PC-9 (cell line): ENCODE measurements at regions not wholly inside any gene's neighbourhood (a gene's known extent, or its start where the extent isn't known, plus 50 kb on each side); places are given as distances from the start of the nearest gene placed in this dataset.

ENCODE experiments used
- BruUV-seq: library from RNA; stranded (reverse); fragments of 400-500 nt; replicated peaks from 2 replicates; lab custom pipeline; 2021; lab: Mats Ljungman, UMichigan
- CTCF ChIA-PET: fragments of 300-600 bp; sonication (Branson Sonifier 250); formaldehyde crosslinking; loops from one replicate; lab custom pipeline; 2022; ENCODE audit warnings: antibody characterized with exemption; lab: Charles Lee
- POLR2A ChIA-PET: fragments of 300-600 bp; sonication (Branson Sonifier 250); formaldehyde crosslinking; loops from one replicate; lab custom pipeline; 2022; ENCODE audit warnings: antibody characterized with exemption; ENCODE audit not compliant: unreplicated experiment; lab: Charles Lee
- DNase-seq, 2 experiments: peaks; one replicate each; pipeline versions ENCODE4 v3.0.0 to v3.0.0-alpha.2; 2015 to 2022; ENCODE audit warnings: mixed read lengths in 1 of 2
- H2AFZ ChIP-seq: fragments of 200-600 bp; sonication (generic); 2 replicates; pipeline ENCODE4 v1.8.1; 2017; ENCODE audit warnings: antibody characterized with exemption
- H3F3A ChIP-seq: fragments of 200-600 bp; sonication (generic); 2 replicates; pipeline ENCODE4 v1.8.1; 2017; ENCODE audit warnings: antibody characterized with exemption, mild to moderate bottlenecking, low read depth; ENCODE audit not compliant: insufficient read depth
- H3K27ac ChIP-seq: fragments of 200-600 bp; sonication (generic); 2 replicates; pipeline ENCODE4 v1.6.1; 2016; ENCODE audit warnings: mixed run types
- H3K27me3 ChIP-seq: fragments of 200-600 bp; sonication (generic); 2 replicates; pipeline ENCODE4 v1.6.1; 2016; ENCODE audit warnings: low read depth, mixed run types; ENCODE audit not compliant: insufficient read depth
- H3K36me3 ChIP-seq: fragments of 200-600 bp; sonication (generic); 2 replicates; pipeline ENCODE4 v1.6.1; 2016; ENCODE audit warnings: low read depth, mixed run types
- H3K4me1 ChIP-seq: fragments of 200-600 bp; sonication (generic); replicated peaks from 2 replicates; pipeline ENCODE4 v1.6.1; 2016; ENCODE audit warnings: mixed run types; ENCODE audit not compliant: insufficient read depth
- H3K4me2 ChIP-seq: fragments of 200-600 bp; sonication (generic); 2 replicates; pipeline ENCODE4 v1.6.1; 2017; ENCODE audit warnings: mixed run types
- H3K4me3 ChIP-seq: fragments of 200-600 bp; sonication (generic); 2 replicates; pipeline ENCODE4 v1.6.1; 2016; ENCODE audit warnings: mixed run types
- H3K79me2 ChIP-seq: fragments of 200-600 bp; sonication (generic); 2 replicates; pipeline ENCODE4 v1.6.1; 2017; ENCODE audit warnings: low read depth, mixed run types
- H3K9me2 ChIP-seq: fragments of 200-600 bp; sonication (generic); 2 replicates; pipeline ENCODE4 v1.8.1; 2017; ENCODE audit warnings: mild to moderate bottlenecking; ENCODE audit not compliant: insufficient read depth
- H3K9me3 ChIP-seq: fragments of 200-600 bp; sonication (generic); 2 replicates; pipeline ENCODE4 v1.8.1; 2016; ENCODE audit warnings: low read depth; ENCODE audit not compliant: insufficient read depth
- H4K20me1 ChIP-seq: fragments of 200-600 bp; sonication (generic); 2 replicates; pipeline ENCODE4 v1.8.1; 2017; ENCODE audit not compliant: insufficient read depth
- EZH2 ChIP-seq: fragments of 200-600 bp; sonication (generic); IDR thresholded peaks from 2 replicates; pipeline ENCODE4 v1.8.0; 2017; ENCODE audit warnings: antibody characterized with exemption, low read depth
- intact Hi-C: fragments of 100-400 bp; cut with micrococcal nuclease; formaldehyde crosslinking; loops from one replicate; pipeline ENCODE4 v1.10.0; 2022; ENCODE audit not compliant: unreplicated experiment
- TF ChIP-seq, protein P1 (sequence below): fragments of 200-600 bp; sonication (generic); conservative IDR thresholded peaks from 2 replicates; pipeline ENCODE4 v1.6.1; 2017; ENCODE audit warnings: mixed run types, antibody characterized with exemption, mild to moderate bottlenecking, moderate library complexity

DNA sequence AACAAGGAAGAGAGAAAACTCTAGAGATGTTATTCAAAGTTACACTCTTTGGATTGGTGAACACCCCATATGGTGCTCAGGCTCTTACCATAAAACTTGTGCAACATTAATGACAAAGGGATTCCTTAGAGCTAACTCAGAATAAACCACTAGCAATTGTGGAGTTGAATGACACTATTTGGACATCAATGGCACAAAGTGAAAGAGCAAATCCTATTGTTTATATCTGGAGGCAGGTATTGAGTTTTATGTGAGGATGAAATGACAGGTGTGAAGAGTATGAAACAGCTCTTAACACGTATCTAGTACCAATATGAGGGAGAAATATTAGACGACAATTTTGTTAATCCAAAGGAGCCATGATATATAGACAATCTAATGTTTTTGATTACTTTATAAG lies 584.9 kb upstream of the PBX1 start:
- no peak overlapping the region for H3K4me2 ChIP-seq
- intact Hi-C loops: no loop called here
- no peaks in the 10 kb centered on the region for H3K27me3 ChIP-seq
- H4K20me1 ChIP-seq: no peaks in the 10 kb centered on the region
- H3K9me2 ChIP-seq: no peaks in the 10 kb centered on the region
- H2AFZ ChIP-seq: no peak overlapping the region
- no peaks in the 10 kb centered on the region for H3K9me3 ChIP-seq
- ChIA-PET CTCF (no interaction called here), POLR2A (no interaction called here)
- no TSS peak for BruUV-seq
- no peaks in the 10 kb centered on the region for H3K4me1 ChIP-seq
- H3K4me3 ChIP-seq: no peak overlapping the region
- no peaks in the 10 kb centered on the region for H3K36me3 ChIP-seq
- H3K27ac ChIP-seq: no peak overlapping the region
- TF ChIP-seq, protein P1, sequence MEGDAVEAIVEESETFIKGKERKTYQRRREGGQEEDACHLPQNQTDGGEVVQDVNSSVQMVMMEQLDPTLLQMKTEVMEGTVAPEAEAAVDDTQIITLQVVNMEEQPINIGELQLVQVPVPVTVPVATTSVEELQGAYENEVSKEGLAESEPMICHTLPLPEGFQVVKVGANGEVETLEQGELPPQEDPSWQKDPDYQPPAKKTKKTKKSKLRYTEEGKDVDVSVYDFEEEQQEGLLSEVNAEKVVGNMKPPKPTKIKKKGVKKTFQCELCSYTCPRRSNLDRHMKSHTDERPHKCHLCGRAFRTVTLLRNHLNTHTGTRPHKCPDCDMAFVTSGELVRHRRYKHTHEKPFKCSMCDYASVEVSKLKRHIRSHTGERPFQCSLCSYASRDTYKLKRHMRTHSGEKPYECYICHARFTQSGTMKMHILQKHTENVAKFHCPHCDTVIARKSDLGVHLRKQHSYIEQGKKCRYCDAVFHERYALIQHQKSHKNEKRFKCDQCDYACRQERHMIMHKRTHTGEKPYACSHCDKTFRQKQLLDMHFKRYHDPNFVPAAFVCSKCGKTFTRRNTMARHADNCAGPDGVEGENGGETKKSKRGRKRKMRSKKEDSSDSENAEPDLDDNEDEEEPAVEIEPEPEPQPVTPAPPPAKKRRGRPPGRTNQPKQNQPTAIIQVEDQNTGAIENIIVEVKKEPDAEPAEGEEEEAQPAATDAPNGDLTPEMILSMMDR: no peak
- no peak for TF ChIP-seq EZH2
- no peaks in the 10 kb centered on the region for H3F3A ChIP-seq
- no peaks in the 10 kb centered on the region for H3K79me2 ChIP-seq
- DNase-seq: no peak

DNA sequence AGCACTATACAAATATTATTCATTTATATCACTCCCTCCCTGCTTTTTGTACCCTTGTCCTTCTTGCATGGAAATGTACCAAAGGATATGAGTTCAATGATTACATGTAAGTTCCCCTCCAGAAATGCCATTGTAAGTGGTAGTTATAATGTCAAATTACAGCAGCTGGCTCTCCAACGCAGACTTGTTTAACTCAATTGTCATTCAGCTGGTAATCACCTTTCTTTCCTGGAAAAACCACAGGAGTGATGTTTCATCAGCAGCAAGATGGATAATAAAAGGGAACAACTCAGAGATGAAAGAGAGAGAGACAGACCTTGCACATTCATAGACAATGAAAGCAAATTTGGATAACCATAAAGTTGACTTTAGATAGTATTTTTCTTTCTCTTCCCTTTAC lies 578.6 kb upstream of the PBX1 start:
- Histone ChIP-seq H3K27ac (no peak overlapping the region), H3K9me2 (peaks cover 1% of the 10 kb centered on the region; the same call in 1 of the 2 replicates), H3K4me2 (no peak overlapping the region), H2AFZ (no peak overlapping the region), H3K4me1 (no peaks in the 10 kb centered on the region), H4K20me1 (no peaks in the 10 kb centered on the region), H3K4me3 (no peak overlapping the region), H3K27me3 (no peaks in the 10 kb centered on the region), H3F3A (no peaks in the 10 kb centered on the region), H3K9me3 (no peaks in the 10 kb centered on the region), H3K79me2 (no peaks in the 10 kb centered on the region), H3K36me3 (no peaks in the 10 kb centered on the region)
- BruUV-seq: no TSS peak
- no peak for DNase-seq
- ChIA-PET CTCF (no interaction called here), POLR2A (no interaction called here)
- intact Hi-C loops: no loop called here
- no peak for TF ChIP-seq EZH2
- TF ChIP-seq, protein P1: no peak

DNA sequence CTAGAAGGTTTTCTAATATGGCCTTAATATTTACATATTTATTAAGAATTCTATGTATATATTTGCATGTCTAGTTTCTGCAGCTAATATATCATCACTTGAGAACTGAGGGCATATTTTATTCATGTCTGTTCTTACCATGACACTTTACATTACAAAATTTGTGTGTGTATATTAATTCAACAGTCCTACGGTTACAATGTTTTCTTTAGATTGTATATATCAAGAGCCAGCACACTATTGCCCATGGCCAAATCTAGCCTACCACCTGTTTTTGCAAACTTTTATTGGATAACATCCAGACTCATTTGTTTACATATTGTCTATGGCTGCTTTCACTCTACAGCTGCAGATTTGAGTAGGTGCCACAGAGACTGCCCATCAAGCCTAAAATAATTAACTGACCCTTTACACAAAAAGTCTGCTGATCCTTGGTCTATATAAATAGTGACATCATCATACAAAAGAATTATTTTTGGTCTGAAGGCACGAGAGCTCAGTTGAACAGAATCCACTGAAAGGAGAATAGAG lies 577.4 kb upstream of the PBX1 start:
- ChIA-PET POLR2A (no interaction called here), CTCF (no interaction called here)
- no TSS peak for BruUV-seq
- H3K9me3 ChIP-seq: no peaks in the 10 kb centered on the region
- no peak overlapping the region for H3K27ac ChIP-seq
- peaks cover 3% of the 10 kb centered on the region; the same call in 1 of the 2 replicates for H3K9me2 ChIP-seq
- H3K27me3 ChIP-seq: no peaks in the 10 kb centered on the region
- TF ChIP-seq, protein P1: no peak
- TF ChIP-seq EZH2: no peak
- H3K4me1 ChIP-seq: no peaks in the 10 kb centered on the region
- no peaks in the 10 kb centered on the region for H3F3A ChIP-seq
- H3K4me3 ChIP-seq: no peak overlapping the region
- H4K20me1 ChIP-seq: no peaks in the 10 kb centered on the region
- no peak overlapping the region for H3K4me2 ChIP-seq
- no peaks in the 10 kb centered on the region for H3K79me2 ChIP-seq
- no peak overlapping the region for H2AFZ ChIP-seq
- intact Hi-C loops: no loop called here
- no peaks in the 10 kb centered on the region for H3K36me3 ChIP-seq
- no peak for DNase-seq
